HUDEP-2 (cell line): ENCODE measurements at regions not wholly inside any gene's neighbourhood (a gene's known extent, or its start where the extent isn't known, plus 50 kb on each side); places are given as distances from the start of the nearest gene placed in this dataset.
"Not testable (repeated sequence)": the region's sequence is repeated elsewhere in the genome, so short reads cannot be mapped to it uniquely, and the experiment has no call there.

ENCODE experiments used
- DNase-seq, 76 experiments: peaks; one replicate each; lab custom pipeline; 2025; ENCODE audit not compliant: unreplicated experiment in 76 of 76; lab: John Stamatoyannopoulos, UW

GRCh38 chr20:11162026-11162775 lies 488.4 kb upstream of the JAG1 start:
- DNase-seq: no peak

- no peak for DNase-seq
These were observed 492.0 kb upstream of the JAG1 start for GRCh38 chr20:11165789-11166188.

- DNase-seq: no peak
These were observed 492.9 kb upstream of the JAG1 start for GRCh38 chr20:11166712-11167111.

GRCh38 chr20:11168026-11168425 lies 494.2 kb upstream of the JAG1 start:
- DNase-seq: no peak

GRCh38 chr20:11170025-11170424 lies 496.2 kb upstream of the JAG1 start:
- no peak for DNase-seq

- no peak for DNase-seq
These were observed 496.8 kb upstream of the JAG1 start for GRCh38 chr20:11170565-11170964.

- DNase-seq: no peak
These were observed 499.1 kb upstream of the JAG1 start for GRCh38 chr20:11172881-11173280.

- DNase-seq: no peak
These were observed 500.1 kb upstream of the JAG1 start for GRCh38 chr20:11173916-11174315.

- no peak for DNase-seq
These were observed 501.1 kb upstream of the JAG1 start for GRCh38 chr20:11174861-11175260.

GRCh38 chr20:11176431-11176830 lies 502.6 kb upstream of the JAG1 start:
- no peak for DNase-seq

- DNase-seq: no peak
These were observed 505.3 kb upstream of the JAG1 start for GRCh38 chr20:11178946-11179654.

- no peak for DNase-seq
These were observed 506.4 kb upstream of the JAG1 start for GRCh38 chr20:11180186-11180585.

GRCh38 chr20:11181129-11181528 lies 507.3 kb upstream of the JAG1 start:
- not testable (repeated sequence) for DNase-seq

GRCh38 chr20:11181966-11182365 lies 508.2 kb upstream of the JAG1 start:
- DNase-seq: no peak

- no peak for DNase-seq
These were observed 508.9 kb upstream of the JAG1 start for GRCh38 chr20:11182720-11183119.

GRCh38 chr20:11186301-11187008 lies 512.7 kb upstream of the JAG1 start:
- DNase-seq: no peak

- DNase-seq: no peak
These were observed 515.2 kb upstream of the JAG1 start for GRCh38 chr20:11188843-11189603.

- DNase-seq: no peak
These were observed 516.9 kb upstream of the JAG1 start for GRCh38 chr20:11190741-11191140.

GRCh38 chr20:11192106-11192505 lies 518.3 kb upstream of the JAG1 start:
- DNase-seq: no peak

GRCh38 chr20:11193241-11193640 lies 519.4 kb upstream of the JAG1 start:
- no peak for DNase-seq

GRCh38 chr20:11195169-11195568 lies 521.4 kb upstream of the JAG1 start:
- DNase-seq: no peak
